ENCODE measurements at regions not wholly inside any gene's neighbourhood (a gene's known extent, or its start where the extent isn't known, plus 50 kb on each side); places are given as distances from the start of the nearest gene placed in this dataset.

- TF ChIP-seq FOXM1 (IDR thresholded peaks at IDR 0.05; ENCODE audit: borderline replicate concordance, low read depth) (no peak), MAX (IDR thresholded peaks at IDR 0.05) (no peak), EP300 (IDR thresholded peaks at IDR 0.05; ENCODE audit: borderline replicate concordance) (no peak), NFIC (IDR thresholded peaks at IDR 0.05) (no peak), TAF1 (IDR thresholded peaks at IDR 0.05; ENCODE audit: low read depth) (no peak), YY1 (IDR thresholded peaks at IDR 0.05; ENCODE audit: low read depth) (no peak), EGR1 (IDR thresholded peaks at IDR 0.05) (no peak), CEBPB (IDR thresholded peaks at IDR 0.05) (no peak), ZBTB7A (IDR thresholded peaks at IDR 0.05; ENCODE audit: low read depth) (no peak), CREB1 (IDR thresholded peaks at IDR 0.05; ENCODE audit: low read depth) (no peak), RAD21 (IDR thresholded peaks at IDR 0.05; ENCODE audit: low read depth) (no peak), TCF12 (IDR thresholded peaks at IDR 0.05; ENCODE audit: low read depth) (no peak), TEAD4 (IDR thresholded peaks at IDR 0.05) (no peak)
- TF ChIP-seq, protein P1, sequence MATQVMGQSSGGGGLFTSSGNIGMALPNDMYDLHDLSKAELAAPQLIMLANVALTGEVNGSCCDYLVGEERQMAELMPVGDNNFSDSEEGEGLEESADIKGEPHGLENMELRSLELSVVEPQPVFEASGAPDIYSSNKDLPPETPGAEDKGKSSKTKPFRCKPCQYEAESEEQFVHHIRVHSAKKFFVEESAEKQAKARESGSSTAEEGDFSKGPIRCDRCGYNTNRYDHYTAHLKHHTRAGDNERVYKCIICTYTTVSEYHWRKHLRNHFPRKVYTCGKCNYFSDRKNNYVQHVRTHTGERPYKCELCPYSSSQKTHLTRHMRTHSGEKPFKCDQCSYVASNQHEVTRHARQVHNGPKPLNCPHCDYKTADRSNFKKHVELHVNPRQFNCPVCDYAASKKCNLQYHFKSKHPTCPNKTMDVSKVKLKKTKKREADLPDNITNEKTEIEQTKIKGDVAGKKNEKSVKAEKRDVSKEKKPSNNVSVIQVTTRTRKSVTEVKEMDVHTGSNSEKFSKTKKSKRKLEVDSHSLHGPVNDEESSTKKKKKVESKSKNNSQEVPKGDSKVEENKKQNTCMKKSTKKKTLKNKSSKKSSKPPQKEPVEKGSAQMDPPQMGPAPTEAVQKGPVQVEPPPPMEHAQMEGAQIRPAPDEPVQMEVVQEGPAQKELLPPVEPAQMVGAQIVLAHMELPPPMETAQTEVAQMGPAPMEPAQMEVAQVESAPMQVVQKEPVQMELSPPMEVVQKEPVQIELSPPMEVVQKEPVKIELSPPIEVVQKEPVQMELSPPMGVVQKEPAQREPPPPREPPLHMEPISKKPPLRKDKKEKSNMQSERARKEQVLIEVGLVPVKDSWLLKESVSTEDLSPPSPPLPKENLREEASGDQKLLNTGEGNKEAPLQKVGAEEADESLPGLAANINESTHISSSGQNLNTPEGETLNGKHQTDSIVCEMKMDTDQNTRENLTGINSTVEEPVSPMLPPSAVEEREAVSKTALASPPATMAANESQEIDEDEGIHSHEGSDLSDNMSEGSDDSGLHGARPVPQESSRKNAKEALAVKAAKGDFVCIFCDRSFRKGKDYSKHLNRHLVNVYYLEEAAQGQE (IDR thresholded peaks at IDR 0.05; ENCODE audit: low read depth) = no peak
- TF ChIP-seq, protein P2, sequence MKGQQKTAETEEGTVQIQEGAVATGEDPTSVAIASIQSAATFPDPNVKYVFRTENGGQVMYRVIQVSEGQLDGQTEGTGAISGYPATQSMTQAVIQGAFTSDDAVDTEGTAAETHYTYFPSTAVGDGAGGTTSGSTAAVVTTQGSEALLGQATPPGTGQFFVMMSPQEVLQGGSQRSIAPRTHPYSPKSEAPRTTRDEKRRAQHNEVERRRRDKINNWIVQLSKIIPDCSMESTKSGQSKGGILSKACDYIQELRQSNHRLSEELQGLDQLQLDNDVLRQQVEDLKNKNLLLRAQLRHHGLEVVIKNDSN (IDR thresholded peaks at IDR 0.05) = no peak
Measured at GRCh38 chr14:98689951-98690350, 582.0 kb downstream of the BCL11B start.

DNA sequence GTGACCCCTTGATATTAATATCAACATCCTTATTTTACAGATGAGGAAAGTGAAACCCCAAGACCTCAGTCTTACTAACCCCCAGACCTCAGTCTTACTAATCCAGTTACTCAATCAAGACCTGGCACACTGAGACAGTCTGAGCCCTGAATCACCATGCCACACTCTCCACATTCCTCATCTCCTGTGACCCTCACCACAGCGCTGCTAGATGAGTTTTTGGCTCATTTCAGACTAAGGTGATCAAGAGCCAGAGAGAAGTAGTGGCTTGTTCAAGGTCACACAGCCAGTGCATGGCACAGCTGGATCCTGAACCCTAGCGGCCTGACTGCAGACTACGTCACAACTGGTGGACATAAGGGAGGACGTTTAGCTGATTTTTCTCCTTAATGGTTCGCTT is 579.2 kb downstream of the BCL11B start:
- TF ChIP-seq TEAD4 (IDR thresholded peaks at IDR 0.05) (no peak), ZBTB7A (IDR thresholded peaks at IDR 0.05; ENCODE audit: low read depth) (no peak), MAX (IDR thresholded peaks at IDR 0.05) (no peak)

DNA sequence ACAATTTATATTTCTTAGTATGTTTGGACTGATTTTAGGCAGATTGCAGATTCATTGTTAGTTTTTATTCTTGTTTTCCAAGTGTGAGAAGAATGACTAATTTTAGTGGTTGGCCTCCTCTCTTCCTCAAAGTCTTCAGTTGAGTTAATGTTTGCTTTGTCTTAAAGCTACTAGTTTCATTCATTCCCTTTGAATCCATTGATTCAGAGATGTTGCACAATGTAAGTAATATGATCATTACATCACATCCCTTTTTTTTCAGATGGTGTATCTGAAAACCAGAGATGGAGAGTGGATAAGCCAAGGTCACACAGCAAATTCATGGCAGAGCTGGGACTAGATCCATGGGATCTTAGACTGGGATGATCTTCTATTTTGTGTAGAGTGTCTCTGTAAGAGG is 577.5 kb downstream of the BCL11B start:
- TF ChIP-seq, protein P2 (IDR thresholded peaks at IDR 0.05) = no peak
- TF ChIP-seq MAX (IDR thresholded peaks at IDR 0.05) (no peak), EGR1 (IDR thresholded peaks at IDR 0.05) (no peak), CREB1 (IDR thresholded peaks at IDR 0.05; ENCODE audit: low read depth) (no peak), CEBPB (IDR thresholded peaks at IDR 0.05) (no peak), ZBTB7A (IDR thresholded peaks at IDR 0.05; ENCODE audit: low read depth) (no peak), RAD21 (IDR thresholded peaks at IDR 0.05; ENCODE audit: low read depth) (no peak), TCF12 (IDR thresholded peaks at IDR 0.05; ENCODE audit: low read depth) (no peak), NFIC (IDR thresholded peaks at IDR 0.05) (no peak), EP300 (IDR thresholded peaks at IDR 0.05; ENCODE audit: borderline replicate concordance) (no peak), TEAD4 (IDR thresholded peaks at IDR 0.05) (no peak), YY1 (IDR thresholded peaks at IDR 0.05; ENCODE audit: low read depth) (no peak), FOXM1 (IDR thresholded peaks at IDR 0.05; ENCODE audit: borderline replicate concordance, low read depth) (no peak), TAF1 (IDR thresholded peaks at IDR 0.05; ENCODE audit: low read depth) (no peak)
- TF ChIP-seq, protein P1 (IDR thresholded peaks at IDR 0.05; ENCODE audit: low read depth) = no peak

DNA sequence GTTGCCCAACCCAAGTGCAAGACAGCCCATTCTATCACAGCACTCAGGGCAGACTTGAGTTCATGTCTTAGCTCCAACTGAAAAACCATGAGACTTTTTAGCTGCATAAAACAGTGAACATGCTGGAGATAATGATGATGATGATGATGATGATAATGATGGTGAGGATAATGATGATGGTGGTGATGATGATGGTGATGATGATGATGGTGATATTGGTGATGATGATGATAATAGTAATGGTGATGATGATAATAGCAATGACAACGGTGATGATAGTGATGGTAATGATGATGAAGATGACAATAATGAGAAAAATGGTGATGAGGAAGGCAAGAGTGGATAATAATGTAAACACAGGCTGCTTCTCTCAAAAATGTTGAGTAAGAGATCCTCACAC is 576.2 kb downstream of the BCL11B start:
- no peak for TF ChIP-seq NFIC (IDR thresholded peaks at IDR 0.05)
- no peak for TF ChIP-seq MAX (IDR thresholded peaks at IDR 0.05)
- TF ChIP-seq ZBTB7A (IDR thresholded peaks at IDR 0.05; ENCODE audit: low read depth) = no peak
- TF ChIP-seq TEAD4 (IDR thresholded peaks at IDR 0.05) = no peak
- TF ChIP-seq EP300 (IDR thresholded peaks at IDR 0.05; ENCODE audit: borderline replicate concordance) = no peak
- TF ChIP-seq, protein P1 (IDR thresholded peaks at IDR 0.05; ENCODE audit: low read depth) = no peak
- TF ChIP-seq, protein P2 (IDR thresholded peaks at IDR 0.05) = no peak
- TF ChIP-seq YY1 (IDR thresholded peaks at IDR 0.05; ENCODE audit: low read depth) = no peak
- no peak for TF ChIP-seq TCF12 (IDR thresholded peaks at IDR 0.05; ENCODE audit: low read depth)
- no peak for TF ChIP-seq TAF1 (IDR thresholded peaks at IDR 0.05; ENCODE audit: low read depth)
- no peak for TF ChIP-seq RAD21 (IDR thresholded peaks at IDR 0.05; ENCODE audit: low read depth)
- TF ChIP-seq FOXM1 (IDR thresholded peaks at IDR 0.05; ENCODE audit: borderline replicate concordance, low read depth) = no peak
- TF ChIP-seq CEBPB (IDR thresholded peaks at IDR 0.05) = no peak
